SK-N-SH (cell line): ENCODE measurements at regions not wholly inside any gene's neighbourhood (a gene's known extent, or its start where the extent isn't known, plus 50 kb on each side); places are given as distances from the start of the nearest gene placed in this dataset.
"Not testable (repeated sequence)": the region's sequence is repeated elsewhere in the genome, so short reads cannot be mapped to it uniquely, and the experiment has no call there.

ENCODE experiments used
- CTCF ChIA-PET: fragments of 300-600, 350-600 bp; formaldehyde crosslinking; extraction: SDS; loops from one replicate; lab custom pipeline; 2021; lab: Yijun Ruan, JAX
- POLR2A ChIA-PET: fragments of 350-600 bp; sonication (Branson Sonifier 250); formaldehyde crosslinking; extraction: SDS; loops from one replicate; lab custom pipeline; 2020; ENCODE audit warnings: antibody characterized with exemption, inconsistent platforms; lab: Yijun Ruan, JAX
- DNase-seq: peaks from one replicate; pipeline ENCODE4 v3.0.0; 2012
- H2AFZ ChIP-seq: fragments of 200-600 bp; sonication (generic); 2 replicates; pipeline ENCODE4 v1.8.1; 2016; ENCODE audit warnings: antibody characterized with exemption, mild to moderate bottlenecking, low read depth
- H3F3A ChIP-seq: fragments of 200-600 bp; sonication (generic); replicated peaks from 2 replicates; pipeline ENCODE3; 2016; ENCODE audit warnings: antibody characterized with exemption, mild to moderate bottlenecking; ENCODE audit not compliant: insufficient read depth
- H3K27ac ChIP-seq, 2 experiments: fragments of 200-500 bp in 1 of 2; fragments of 200-600 bp in 1 of 2; sonication (Bioruptor generic) in 1 of 2; sonication (generic), shearing (Covaris generic) in 1 of 2; 2 replicates each; pipeline versions ENCODE4 v1.5.1 to v1.6.1; 2014 to 2016; ENCODE audit warnings: low read depth in 2 of 2, inconsistent platforms in 1 of 2, low read length in 1 of 2, mild to moderate bottlenecking in 1 of 2, mixed read lengths in 1 of 2
- H3K27me3 ChIP-seq: fragments of 200-600 bp; sonication (generic), shearing (Covaris generic); 2 replicates; pipeline ENCODE4 v1.6.1; 2016; ENCODE audit warnings: mixed run types; ENCODE audit not compliant: insufficient read depth
- H3K36me3 ChIP-seq, 2 experiments: fragments of 200-500 bp in 1 of 2; fragments of 200-600 bp in 1 of 2; sonication (Bioruptor generic) in 1 of 2; sonication (generic) in 1 of 2; replicated peaks in 1 of 2; 2 replicates each; pipeline versions ENCODE3 to v1.5.1; 2014 to 2016; ENCODE audit warnings: low read length in 1 of 2, mild to moderate bottlenecking in 1 of 2; ENCODE audit not compliant: insufficient read depth in 2 of 2, control insufficient read depth in 1 of 2
- H3K4me1 ChIP-seq, 2 experiments: fragments of 200-500 bp in 1 of 2; fragments of 200-600 bp in 1 of 2; sonication (Bioruptor generic) in 1 of 2; sonication (generic), shearing (Covaris generic) in 1 of 2; 2 replicates each; pipeline versions ENCODE4 v1.5.1 to v1.6.1; 2014 to 2016; ENCODE audit warnings: low read depth in 1 of 2, low read length in 1 of 2, mixed run types in 1 of 2; ENCODE audit not compliant: insufficient read depth in 2 of 2, control insufficient read depth in 1 of 2
- H3K4me2 ChIP-seq: fragments of 200-600 bp; sonication (generic), shearing (Covaris generic); 2 replicates; pipeline ENCODE4 v1.6.1; 2017; ENCODE audit warnings: mixed run types
- H3K4me3 ChIP-seq, 2 experiments: fragments of 200-500 bp in 1 of 2; fragments of 200-600 bp in 1 of 2; sonication (Bioruptor generic) in 1 of 2; sonication (generic), shearing (Covaris generic) in 1 of 2; 2 replicates each; pipeline versions ENCODE4 v1.5.1 to v1.8.1; 2014 to 2016; ENCODE audit warnings: low read depth in 2 of 2, inconsistent platforms in 1 of 2, low read length in 1 of 2, mild to moderate bottlenecking in 1 of 2, mixed read lengths in 1 of 2, moderate library complexity in 1 of 2
- H3K79me2 ChIP-seq: fragments of 200-600 bp; sonication (generic); 2 replicates; pipeline ENCODE4 v1.8.1; 2017; ENCODE audit warnings: mild to moderate bottlenecking; ENCODE audit not compliant: insufficient read depth
- H3K9ac ChIP-seq: fragments of 200-600 bp; sonication (generic); 2 replicates; pipeline ENCODE4 v1.6.1; 2017; ENCODE audit warnings: mixed run types
- H3K9me2 ChIP-seq: fragments of 200-600 bp; sonication (generic); 2 replicates; pipeline ENCODE4 v1.6.1; 2017; ENCODE audit warnings: mixed run types
- H3K9me3 ChIP-seq: fragments of 200-600 bp; sonication (generic); 2 replicates; pipeline ENCODE4 v1.6.1; 2017; ENCODE audit warnings: mixed run types, mild to moderate bottlenecking, moderate library complexity
- H4K20me1 ChIP-seq: fragments of 200-600 bp; sonication (generic); 2 replicates; pipeline ENCODE4 v1.6.1; 2017; ENCODE audit warnings: mild to moderate bottlenecking, mixed run types; ENCODE audit not compliant: insufficient read depth
- CHD2 ChIP-seq: fragments of 150-350 bp; IDR thresholded peaks from 2 replicates; pipeline ENCODE4 v1.6.1; 2018; ENCODE audit warnings: low read length; ENCODE audit not compliant: partially characterized antibody
- GATA2 ChIP-seq: sonication (generic); formaldehyde crosslinking; IDR thresholded peaks from 2 replicates; pipeline ENCODE4 v1.5.0; 2020; ENCODE audit warnings: mild to moderate bottlenecking, missing genetic modification reagents
- JUND ChIP-seq: IDR thresholded peaks from 2 replicates; pipeline ENCODE4 v1.4.0; 2012
- MEF2A ChIP-seq: IDR thresholded peaks from 2 replicates; pipeline ENCODE4 v1.4.0; 2012; ENCODE audit warnings: low read depth, borderline replicate concordance
- RAD21 ChIP-seq: IDR thresholded peaks from 2 replicates; pipeline ENCODE4 v1.6.1; 2012; ENCODE audit warnings: mild to moderate bottlenecking, low read length
- TCF12 ChIP-seq: IDR thresholded peaks from 2 replicates; pipeline ENCODE4 v1.4.0; 2012
- TEAD4 ChIP-seq: IDR thresholded peaks from 2 replicates; pipeline ENCODE4 v1.4.0; 2012; ENCODE audit warnings: mild to moderate bottlenecking, borderline replicate concordance; ENCODE audit not compliant: insufficient read depth
- YY1 ChIP-seq: IDR thresholded peaks from 2 replicates; pipeline ENCODE4 v1.4.0; 2012; ENCODE audit warnings: low read depth, mild to moderate bottlenecking
- WGBS: methylation state at CpG from one replicate; pipeline ENCODE4 v1.1.6; 2017; ENCODE audit warnings: low lambda C conversion rate; 5-methylcytosine and 5-hydroxymethylcytosine counted together
- TF ChIP-seq, protein P1 (sequence below): fragments of 150-350 bp; IDR thresholded peaks from 2 replicates; pipeline ENCODE4 v1.6.1; 2016; ENCODE audit warnings: mild to moderate bottlenecking, low read depth, low read length

DNA sequence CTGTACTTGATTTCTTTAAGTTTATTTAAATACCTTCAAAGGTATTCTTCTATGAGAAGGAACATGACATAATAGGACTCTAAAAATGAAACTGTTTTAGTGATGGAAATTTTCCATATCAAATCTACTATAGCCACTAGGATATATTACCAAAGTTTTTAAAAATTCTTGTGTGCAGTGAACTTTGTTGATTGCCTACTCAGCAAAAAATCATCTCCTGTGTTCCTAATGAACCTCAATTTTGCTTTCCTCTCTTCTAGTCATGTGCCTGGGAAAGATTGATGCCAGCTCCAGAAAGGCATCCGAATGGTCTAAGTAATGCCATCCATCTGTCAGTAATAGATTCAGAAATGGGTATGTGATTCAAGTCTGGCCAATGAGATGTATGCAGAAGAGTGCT, 111.1 kb downstream of the ANXA3 start:
- Histone ChIP-seq H3K4me3 (no peak overlapping the region), H3K79me2 (no peaks in the 10 kb centered on the region), H3K9me3 (no peaks in the 10 kb centered on the region), H3K9ac (no peak overlapping the region), H2AFZ (no peak overlapping the region), H3K9me2 (no peaks in the 10 kb centered on the region), H4K20me1 (no peaks in the 10 kb centered on the region), H3K27me3 (no peaks in the 10 kb centered on the region), H3K27ac (no peak overlapping the region), H3K4me1 (peaks cover 0 to 21% of the 10 kb centered on the region in 2 experiments; a peak in 1 of 4 replicates), H3F3A (peaks cover 9% of the 10 kb centered on the region), H3K4me2 (no peak overlapping the region), H3K36me3 (no peaks in the 10 kb centered on the region)
- 83% methylated on average over 1 of the region's 1 CpG for WGBS
- DNase-seq = no peak
- POLR2A ChIA-PET = no interaction called here
- no peak for TF ChIP-seq JUND
- TF ChIP-seq YY1 = no peak
- TF ChIP-seq MEF2A = no peak
- TF ChIP-seq CHD2 = no peak
- no peak for TF ChIP-seq TCF12
- TF ChIP-seq TEAD4 = no peak
- TF ChIP-seq RAD21 = no peak
- TF ChIP-seq, protein P1, sequence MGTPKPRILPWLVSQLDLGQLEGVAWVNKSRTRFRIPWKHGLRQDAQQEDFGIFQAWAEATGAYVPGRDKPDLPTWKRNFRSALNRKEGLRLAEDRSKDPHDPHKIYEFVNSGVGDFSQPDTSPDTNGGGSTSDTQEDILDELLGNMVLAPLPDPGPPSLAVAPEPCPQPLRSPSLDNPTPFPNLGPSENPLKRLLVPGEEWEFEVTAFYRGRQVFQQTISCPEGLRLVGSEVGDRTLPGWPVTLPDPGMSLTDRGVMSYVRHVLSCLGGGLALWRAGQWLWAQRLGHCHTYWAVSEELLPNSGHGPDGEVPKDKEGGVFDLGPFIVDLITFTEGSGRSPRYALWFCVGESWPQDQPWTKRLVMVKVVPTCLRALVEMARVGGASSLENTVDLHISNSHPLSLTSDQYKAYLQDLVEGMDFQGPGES = no peak
- CTCF ChIA-PET = interaction anchor here (2.1 kb wide), 1 partner anchor 17 kb away, joined by 10 read pairs; no protein-coding TSS in a partner anchor

DNA sequence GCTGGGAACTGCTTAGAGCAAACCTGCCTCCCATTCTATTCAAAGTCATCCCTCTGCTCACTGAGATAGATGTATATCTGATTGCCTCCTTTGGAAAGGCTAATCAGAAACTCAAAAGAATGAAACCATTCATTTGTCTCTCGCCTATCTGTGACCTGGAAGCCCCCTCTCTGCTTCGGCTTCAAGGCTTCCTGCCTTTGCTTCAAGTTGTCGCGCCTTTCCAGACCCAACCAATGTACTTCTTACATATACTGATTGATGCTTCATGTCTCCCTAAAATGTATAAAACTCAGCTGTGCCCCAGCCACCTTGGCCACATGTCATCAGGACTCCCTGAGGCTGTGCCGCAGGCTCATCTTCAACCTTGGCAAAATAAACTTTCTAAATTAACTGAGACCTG, 111.9 kb upstream of the BMP2K start:
- H3K4me2 ChIP-seq, H3K27me3 ChIP-seq, H3F3A ChIP-seq, H2AFZ ChIP-seq, H3K9me3 ChIP-seq, H3K36me3 ChIP-seq, H3K9ac ChIP-seq, H3K4me3 ChIP-seq, H3K9me2 ChIP-seq, H3K79me2 ChIP-seq, H3K27ac ChIP-seq, H4K20me1 ChIP-seq, POLR2A ChIA-PET, DNase-seq: not testable (repeated sequence)
- H3K4me1 ChIP-seq = peaks cover 0 to 18% of the 10 kb centered on the region in 2 experiments; a peak in 1 of 4 replicates
- CTCF ChIA-PET = interaction anchor here (1.0 to 1.1 kb wide), 2 partner anchors 20 to 144 kb away, joined by 3 to 4 read pairs; no protein-coding TSS in a partner anchor
- 97% methylated on average over 5 of the region's 5 CpGs for WGBS

DNA sequence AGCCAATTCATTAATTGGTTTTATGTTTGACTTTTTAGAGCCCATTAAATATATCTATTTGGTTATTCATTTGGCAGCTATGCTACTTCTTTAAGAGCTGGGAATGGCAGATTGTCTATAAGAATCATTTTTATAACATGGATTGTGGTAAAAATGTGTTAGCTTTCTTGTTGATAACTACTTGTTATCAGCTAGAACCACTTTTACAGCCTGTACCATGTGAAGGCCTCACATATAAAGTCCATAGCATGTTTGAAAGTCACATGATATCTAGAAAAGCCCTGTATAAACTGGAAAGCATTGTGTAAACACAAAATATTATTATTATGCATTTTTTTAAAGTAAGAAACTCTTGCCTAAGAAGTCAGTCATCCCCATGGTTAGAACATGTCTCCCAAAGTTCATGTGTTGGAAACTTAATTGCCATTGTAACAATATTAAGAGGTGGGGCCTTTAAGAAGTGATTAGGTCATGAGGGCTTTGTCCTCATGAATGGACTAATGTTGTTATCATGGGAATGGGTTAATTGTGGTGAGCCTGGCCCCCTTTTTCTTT, 110.9 kb upstream of the BMP2K start:
- H3K9me3 ChIP-seq = no peaks in the 10 kb centered on the region
- no peak overlapping the region for H2AFZ ChIP-seq
- DNase-seq = no peak
- no peak overlapping the region for H3K4me2 ChIP-seq
- H3K9ac ChIP-seq = no peak overlapping the region
- no peak for TF ChIP-seq RAD21
- no peak for TF ChIP-seq GATA2 (CRISPR knock-in tag)
- H3K27me3 ChIP-seq = no peaks in the 10 kb centered on the region
- no peak overlapping the region for H3K27ac ChIP-seq
- no peaks in the 10 kb centered on the region for H3K79me2 ChIP-seq
- ChIA-PET CTCF (interaction anchor here (0.7 kb wide), 1 partner anchor 20 kb away, joined by 3 read pairs; no protein-coding TSS in a partner anchor), POLR2A (no interaction called here)
- H3K9me2 ChIP-seq = no peaks in the 10 kb centered on the region
- no peaks in the 10 kb centered on the region for H4K20me1 ChIP-seq
- H3K4me3 ChIP-seq = no peak overlapping the region
- no peaks in the 10 kb centered on the region for H3K36me3 ChIP-seq
- peaks cover 0 to 18% of the 10 kb centered on the region in 2 experiments; a peak in 1 of 4 replicates for H3K4me1 ChIP-seq
- H3F3A ChIP-seq = peaks cover 8% of the 10 kb centered on the region
